ENCODE measurements at regions not wholly inside any gene's neighbourhood (a gene's known extent, or its start where the extent isn't known, plus 50 kb on each side); places are given as distances from the start of the nearest gene placed in this dataset.

DNA sequence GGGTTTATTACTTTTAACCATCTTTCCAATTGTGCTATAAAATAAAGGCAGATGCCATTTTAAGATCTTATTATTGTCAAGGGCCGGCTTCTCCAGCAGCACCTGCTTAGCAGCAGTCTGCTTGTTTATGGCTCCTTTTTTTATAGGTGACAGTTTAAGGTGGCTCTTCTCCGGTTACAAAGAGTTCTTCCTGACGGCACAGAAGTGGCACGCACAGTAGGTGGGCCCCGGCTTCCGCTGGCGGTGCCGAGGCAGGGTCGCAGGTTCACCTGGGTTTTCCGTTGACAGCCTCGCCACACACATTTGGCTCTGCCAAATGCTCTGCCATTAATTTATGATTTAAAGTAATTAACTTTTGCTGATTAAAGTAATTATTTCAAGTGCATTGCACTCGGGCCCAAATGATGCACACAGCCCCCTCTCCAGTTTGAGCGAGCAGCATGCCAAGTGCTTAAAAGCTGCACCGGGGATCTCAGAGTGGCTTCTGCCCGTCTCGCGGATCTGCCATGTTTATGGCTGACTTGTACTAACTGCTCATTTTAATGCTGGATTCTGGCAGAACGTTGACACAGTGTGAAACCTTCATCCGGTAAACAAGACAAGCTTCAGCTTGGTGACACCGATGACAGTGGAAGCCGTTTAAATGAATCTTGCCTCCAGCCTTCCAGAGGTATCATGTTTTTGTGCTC lies 355.1 kb upstream of the MKI67 start:
- ChIA-PET POLR2A (no interaction called here), CTCF (no interaction called here)
- ATAC-seq (no peak), DNase-seq (no peak)
- H3K4me1 Mint-ChIP-seq (ENCODE audit: low read depth): no peaks in the 10 kb centered on the region
- no peak overlapping the region for H3K27ac Mint-ChIP-seq
- no peak overlapping the region for H3K4me3 Mint-ChIP-seq
- H3K27me3 Mint-ChIP-seq (ENCODE audit: low read depth): no peaks in the 10 kb centered on the region
- no peaks in the 10 kb centered on the region for H3K9me3 Mint-ChIP-seq (ENCODE audit: insufficient read depth)
- no peaks in the 10 kb centered on the region for H3K36me3 Mint-ChIP-seq (ENCODE audit: low read depth)

DNA sequence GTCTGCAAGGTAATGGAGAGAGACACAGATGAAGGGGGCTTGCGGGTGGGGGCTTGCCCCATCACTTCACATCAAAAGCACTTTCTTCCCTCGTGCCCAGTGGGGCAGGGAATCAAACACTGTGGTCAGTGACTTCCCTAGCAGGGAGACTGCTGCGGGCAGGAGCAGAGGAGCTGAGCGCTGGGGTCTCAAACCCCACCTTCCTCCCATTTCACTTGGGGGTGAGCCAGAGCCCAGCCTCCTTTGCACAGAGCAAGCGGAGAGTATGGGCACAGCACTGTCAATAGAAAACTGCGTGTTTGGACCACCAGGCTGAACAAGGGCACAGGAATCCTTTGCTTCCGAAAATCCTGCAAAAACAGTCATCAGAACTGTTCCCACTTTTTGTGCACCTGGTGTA lies 355.8 kb upstream of the MKI67 start:
- no peak overlapping the region for H3K27ac Mint-ChIP-seq
- H3K4me3 Mint-ChIP-seq: no peak overlapping the region
- DNase-seq (no peak), ATAC-seq (no peak)
- ChIA-PET CTCF (no interaction called here), POLR2A (no interaction called here)
- H3K4me1 Mint-ChIP-seq (ENCODE audit: low read depth): no peaks in the 10 kb centered on the region
- no peaks in the 10 kb centered on the region for H3K36me3 Mint-ChIP-seq (ENCODE audit: low read depth)
- H3K9me3 Mint-ChIP-seq (ENCODE audit: insufficient read depth): no peaks in the 10 kb centered on the region
- H3K27me3 Mint-ChIP-seq (ENCODE audit: low read depth): no peaks in the 10 kb centered on the region

- POLR2A ChIA-PET: no interaction called here
- H3K36me3 Mint-ChIP-seq (ENCODE audit: low read depth): no peaks in the 10 kb centered on the region
- no peak for ATAC-seq
- no peaks in the 10 kb centered on the region for H3K27me3 Mint-ChIP-seq (ENCODE audit: low read depth)
- no peaks in the 10 kb centered on the region for H3K4me1 Mint-ChIP-seq (ENCODE audit: low read depth)
- DNase-seq: no peak
- CTCF ChIA-PET: no interaction called here
- no peak overlapping the region for H3K27ac Mint-ChIP-seq
- no peaks in the 10 kb centered on the region for H3K9me3 Mint-ChIP-seq (ENCODE audit: insufficient read depth)
- H3K4me3 Mint-ChIP-seq: no peak overlapping the region
Measured at GRCh38 chr10:128483216-128483615, 357.0 kb upstream of the MKI67 start.

GRCh38 chr10:128484041-128484440 lies 357.8 kb upstream of the MKI67 start:
- DNase-seq (no peak), ATAC-seq (no peak)
- H3K4me3 Mint-ChIP-seq: no peak overlapping the region
- ChIA-PET CTCF (no interaction called here), POLR2A (no interaction called here)
- H3K27me3 Mint-ChIP-seq (ENCODE audit: low read depth): no peaks in the 10 kb centered on the region
- no peak overlapping the region for H3K27ac Mint-ChIP-seq
- no peaks in the 10 kb centered on the region for H3K36me3 Mint-ChIP-seq (ENCODE audit: low read depth)
- no peaks in the 10 kb centered on the region for H3K9me3 Mint-ChIP-seq (ENCODE audit: insufficient read depth)
- no peaks in the 10 kb centered on the region for H3K4me1 Mint-ChIP-seq (ENCODE audit: low read depth)

DNA sequence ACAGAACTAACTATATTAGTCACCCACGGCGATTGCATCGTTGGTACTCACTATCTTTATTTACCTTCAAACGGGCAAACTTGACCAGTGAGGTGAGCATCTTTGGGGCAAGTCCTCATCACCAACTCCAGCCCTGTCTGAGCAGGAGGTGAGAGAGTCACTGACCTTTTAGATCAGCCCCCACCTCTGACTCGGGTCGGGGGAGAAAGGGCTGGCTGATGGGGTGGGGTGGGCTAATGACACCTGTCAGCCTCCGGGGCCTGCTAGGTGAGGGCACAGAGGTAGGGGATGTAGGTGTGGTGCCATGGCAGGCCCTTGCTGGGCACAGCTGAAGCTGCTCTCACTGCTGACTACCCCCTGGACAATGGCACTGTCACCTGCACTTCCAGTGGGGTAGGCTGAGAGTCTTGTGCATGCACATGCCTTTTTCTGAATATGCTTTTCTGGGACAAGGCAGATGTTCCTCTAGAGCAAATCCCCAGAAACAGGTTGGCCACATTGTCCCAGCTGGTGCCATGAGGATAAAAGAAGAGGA lies 359.5 kb upstream of the MKI67 start:
- no peaks in the 10 kb centered on the region for H3K9me3 Mint-ChIP-seq (ENCODE audit: insufficient read depth)
- no peaks in the 10 kb centered on the region for H3K27me3 Mint-ChIP-seq (ENCODE audit: low read depth)
- POLR2A ChIA-PET: no interaction called here
- CTCF ChIA-PET: no interaction called here
- no peak for ATAC-seq
- DNase-seq: no peak
- H3K36me3 Mint-ChIP-seq (ENCODE audit: low read depth): no peaks in the 10 kb centered on the region
- no peak overlapping the region for H3K27ac Mint-ChIP-seq
- H3K4me3 Mint-ChIP-seq: no peak overlapping the region
- no peaks in the 10 kb centered on the region for H3K4me1 Mint-ChIP-seq (ENCODE audit: low read depth)

DNA sequence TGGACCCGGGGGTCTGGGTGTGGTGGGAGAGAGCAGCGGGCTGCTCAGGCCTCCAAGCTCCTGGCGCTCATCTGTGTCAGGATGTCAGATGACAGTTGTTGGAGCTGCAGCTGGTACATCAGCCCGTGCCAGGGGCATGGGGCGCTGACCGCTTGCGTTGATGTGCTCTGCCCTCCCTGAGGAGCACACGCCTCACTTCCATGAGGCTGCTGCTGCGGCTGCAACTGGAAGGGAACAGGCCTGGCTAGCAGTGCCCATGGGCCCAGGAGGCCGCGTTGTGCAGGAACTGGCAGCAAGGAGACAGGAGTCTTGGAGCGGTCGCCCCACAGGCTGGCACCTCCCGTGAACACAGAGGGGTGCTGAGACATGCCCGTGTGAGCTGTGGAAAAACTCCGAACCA lies 361.3 kb upstream of the MKI67 start:
- Mint-ChIP-seq H3K9me3 (ENCODE audit: insufficient read depth) (no peaks in the 10 kb centered on the region), H3K4me3 (no peak overlapping the region), H3K27ac (no peak overlapping the region), H3K36me3 (ENCODE audit: low read depth) (no peaks in the 10 kb centered on the region), H3K27me3 (ENCODE audit: low read depth) (no peaks in the 10 kb centered on the region), H3K4me1 (ENCODE audit: low read depth) (no peaks in the 10 kb centered on the region)
- ChIA-PET CTCF (no interaction called here), POLR2A (no interaction called here)
- DNase-seq (no peak), ATAC-seq (no peak)

DNA sequence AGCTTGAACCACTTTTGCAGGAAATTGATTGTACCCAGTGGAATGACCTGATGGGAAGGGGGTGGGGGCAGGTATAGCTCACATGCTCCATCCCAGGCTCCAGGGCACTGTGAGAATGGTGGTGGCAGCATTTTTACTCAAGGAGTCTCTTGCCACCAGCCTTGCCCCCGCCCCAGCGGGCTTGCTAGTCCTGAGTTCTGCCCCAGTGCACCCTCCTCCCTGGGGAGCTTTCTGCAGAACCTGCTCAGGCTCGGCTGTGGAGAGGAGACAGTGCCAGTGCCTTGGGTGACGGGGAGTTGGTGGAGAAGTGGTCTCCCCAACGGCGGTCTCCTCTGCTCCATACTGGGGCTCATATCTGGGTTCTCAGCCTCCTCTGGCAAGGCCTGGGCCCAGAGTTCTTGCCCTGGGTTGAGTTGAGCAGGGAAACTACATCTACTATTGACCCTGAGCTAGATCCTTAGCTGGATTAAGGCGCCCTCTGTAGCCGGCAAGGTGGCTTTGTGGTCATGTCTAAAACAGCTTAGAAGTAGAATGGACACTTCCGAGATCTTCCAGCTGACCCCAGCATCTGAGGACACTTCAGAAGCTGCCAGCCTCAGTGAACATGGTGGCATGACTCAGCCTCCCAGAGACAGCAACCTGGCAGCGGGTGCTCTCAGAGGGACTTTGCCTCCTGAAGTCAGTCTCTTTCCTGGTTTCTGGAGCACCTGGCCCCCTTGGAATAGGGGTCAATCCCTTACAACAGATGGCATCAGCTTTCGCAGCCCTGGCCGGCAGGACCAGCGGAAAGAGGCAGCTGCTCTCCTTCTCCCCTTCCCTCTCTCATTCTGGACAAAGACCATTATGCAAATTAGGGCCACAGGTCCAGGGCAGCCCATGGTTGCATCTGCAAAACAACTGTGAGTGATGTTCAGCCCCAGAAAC lies 363.4 kb upstream of the MKI67 start:
- ChIA-PET POLR2A (no interaction called here), CTCF (interaction anchor here (1.2 kb wide), 1 partner anchor 226 kb away, joined by 3 read pairs; no protein-coding TSS in a partner anchor)
- Mint-ChIP-seq H3K4me1 (ENCODE audit: low read depth) (no peaks in the 10 kb centered on the region), H3K9me3 (ENCODE audit: insufficient read depth) (no peaks in the 10 kb centered on the region), H3K27ac (no peak overlapping the region), H3K36me3 (ENCODE audit: low read depth) (no peaks in the 10 kb centered on the region), H3K27me3 (ENCODE audit: low read depth) (no peaks in the 10 kb centered on the region), H3K4me3 (no peak overlapping the region)
- ATAC-seq (no peak), DNase-seq (no peak)

DNA sequence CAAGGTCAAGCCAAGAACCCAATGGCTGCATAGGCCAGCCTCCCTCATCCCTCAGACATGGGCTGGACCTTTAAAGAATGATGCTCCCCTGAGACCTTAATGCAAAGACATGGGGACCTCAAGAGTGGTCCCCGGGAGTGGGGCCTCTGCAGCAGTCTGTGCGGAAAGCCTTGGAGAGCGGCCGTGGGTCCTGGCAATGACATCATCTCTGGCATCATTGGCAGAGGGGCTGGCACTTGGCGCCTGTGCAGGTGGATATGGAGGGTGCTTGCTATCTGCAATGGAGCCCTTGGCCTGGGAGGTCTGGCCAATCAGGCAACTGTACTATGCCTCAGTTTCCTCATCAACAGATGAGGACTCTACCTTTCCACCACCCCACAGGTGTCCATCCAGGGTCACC lies 365.5 kb upstream of the MKI67 start:
- H3K4me1 Mint-ChIP-seq (ENCODE audit: low read depth): no peaks in the 10 kb centered on the region
- DNase-seq (no peak), ATAC-seq (no peak)
- ChIA-PET POLR2A (no interaction called here), CTCF (no interaction called here)
- H3K27me3 Mint-ChIP-seq (ENCODE audit: low read depth): no peaks in the 10 kb centered on the region
- no peak overlapping the region for H3K4me3 Mint-ChIP-seq
- no peaks in the 10 kb centered on the region for H3K36me3 Mint-ChIP-seq (ENCODE audit: low read depth)
- no peak overlapping the region for H3K27ac Mint-ChIP-seq
- no peaks in the 10 kb centered on the region for H3K9me3 Mint-ChIP-seq (ENCODE audit: insufficient read depth)

GRCh38 chr10:128493811-128494210 lies 367.6 kb upstream of the MKI67 start:
- POLR2A ChIA-PET: no interaction called here
- no peaks in the 10 kb centered on the region for H3K9me3 Mint-ChIP-seq (ENCODE audit: insufficient read depth)

DNA sequence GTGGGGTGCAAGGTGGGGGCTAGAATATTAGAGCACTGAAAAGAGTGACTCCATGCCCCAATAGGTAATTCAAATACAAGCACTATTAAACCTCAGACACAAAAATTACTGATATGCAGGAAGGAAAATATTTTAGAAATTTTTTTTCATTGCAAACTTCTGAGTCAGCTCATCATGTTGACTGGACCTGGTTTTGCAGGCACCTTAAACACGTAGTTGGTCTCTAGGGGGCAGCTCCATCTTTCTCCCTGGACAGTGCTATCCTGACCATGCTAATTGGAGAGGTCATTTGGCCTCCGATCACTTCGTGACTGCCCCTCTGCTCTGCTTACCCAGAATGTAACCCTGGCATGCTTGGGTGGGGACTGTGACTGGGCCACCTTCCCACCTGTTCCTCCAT lies 368.4 kb upstream of the MKI67 start:
- H3K4me1 Mint-ChIP-seq (ENCODE audit: low read depth): no peaks in the 10 kb centered on the region
- H3K36me3 Mint-ChIP-seq (ENCODE audit: low read depth): no peaks in the 10 kb centered on the region
- ChIA-PET POLR2A (no interaction called here), CTCF (no interaction called here)
- ATAC-seq (no peak), DNase-seq (no peak)
- no peak overlapping the region for H3K4me3 Mint-ChIP-seq
- no peaks in the 10 kb centered on the region for H3K27me3 Mint-ChIP-seq (ENCODE audit: low read depth)
- no peak overlapping the region for H3K27ac Mint-ChIP-seq
- no peaks in the 10 kb centered on the region for H3K9me3 Mint-ChIP-seq (ENCODE audit: insufficient read depth)

More at GRCh38 chr10:128493811-128494210, 367.6 kb upstream of the MKI67 start:
- no peak overlapping the region for H3K4me3 Mint-ChIP-seq
- no peak for DNase-seq
- ATAC-seq: no peak
- H3K4me1 Mint-ChIP-seq (ENCODE audit: low read depth): no peaks in the 10 kb centered on the region
- H3K27me3 Mint-ChIP-seq (ENCODE audit: low read depth): no peaks in the 10 kb centered on the region
- H3K36me3 Mint-ChIP-seq (ENCODE audit: low read depth): no peaks in the 10 kb centered on the region
- no peak overlapping the region for H3K27ac Mint-ChIP-seq
- CTCF ChIA-PET: no interaction called here

DNA sequence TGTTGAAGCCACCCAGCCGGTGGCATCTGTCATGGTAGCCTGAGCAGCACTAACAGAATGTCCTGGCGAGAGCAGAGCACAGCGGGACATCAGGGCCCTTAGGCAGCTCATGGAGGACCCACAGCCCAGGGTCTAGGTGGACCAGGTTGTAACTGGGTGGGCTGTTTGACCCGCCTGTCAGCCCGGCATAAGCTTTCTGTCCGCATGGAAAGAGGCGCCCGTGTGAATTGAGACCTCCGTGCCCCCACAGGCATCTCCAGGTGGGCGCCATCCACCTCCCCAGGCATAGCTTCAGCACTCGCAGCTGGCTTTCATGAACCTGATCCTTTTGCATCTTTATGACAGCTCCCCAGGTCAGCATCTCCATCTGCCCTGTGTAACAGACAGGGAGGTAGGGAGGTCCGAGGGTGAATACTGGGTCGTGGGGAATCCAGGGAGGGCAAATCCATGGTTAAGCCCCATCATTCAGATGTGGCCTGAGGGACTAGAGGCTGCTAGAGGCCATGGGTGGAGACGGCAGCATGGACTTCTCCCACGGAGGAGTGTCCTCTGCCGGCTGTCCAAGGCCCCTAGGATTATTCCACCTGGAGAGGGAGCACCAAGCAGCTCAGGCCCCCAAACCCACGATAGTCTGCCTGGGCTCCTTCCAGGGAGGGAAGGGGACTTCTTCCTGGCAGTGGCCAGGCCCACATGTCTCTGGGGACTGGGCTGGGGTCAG lies 371.6 kb upstream of the MKI67 start:
- Mint-ChIP-seq H3K4me1 (ENCODE audit: low read depth) (no peaks in the 10 kb centered on the region), H3K9me3 (ENCODE audit: insufficient read depth) (no peaks in the 10 kb centered on the region), H3K27ac (no peak overlapping the region), H3K4me3 (no peak overlapping the region), H3K27me3 (ENCODE audit: low read depth) (no peaks in the 10 kb centered on the region), H3K36me3 (ENCODE audit: low read depth) (no peaks in the 10 kb centered on the region)
- POLR2A ChIA-PET: no interaction called here
- ATAC-seq (no peak), DNase-seq (no peak)
- CTCF ChIA-PET: no interaction called here

GRCh38 chr10:128498378-128498730 lies 372.1 kb upstream of the MKI67 start:
- no peaks in the 10 kb centered on the region for H3K36me3 Mint-ChIP-seq (ENCODE audit: low read depth)
- H3K4me3 Mint-ChIP-seq: no peak overlapping the region
- DNase-seq (no peak), ATAC-seq (no peak)
- no peaks in the 10 kb centered on the region for H3K4me1 Mint-ChIP-seq (ENCODE audit: low read depth)
- POLR2A ChIA-PET: no interaction called here
- CTCF ChIA-PET: no interaction called here
- no peaks in the 10 kb centered on the region for H3K9me3 Mint-ChIP-seq (ENCODE audit: insufficient read depth)
- H3K27me3 Mint-ChIP-seq (ENCODE audit: low read depth): no peaks in the 10 kb centered on the region
- H3K27ac Mint-ChIP-seq: no peak overlapping the region
